GM23338 (cell line): ENCODE measurements at regions not wholly inside any gene's neighbourhood (a gene's known extent, or its start where the extent isn't known, plus 50 kb on each side); places are given as distances from the start of the nearest gene placed in this dataset.

Experiments used
- ATAC-seq: fragments of 200-7000 bp; cut with Tn5 transposase; 3 replicates; pipeline ENCODE4 v1.9.1; 2020
- DNase-seq: peaks from one replicate; pipeline ENCODE4 v3.0.0-alpha.2; 2015; ENCODE audit warnings: low spot score
- H2AFZ ChIP-seq: fragments of 200-600 bp; sonication (generic); 2 replicates; pipeline ENCODE4 v1.8.0; 2016; ENCODE audit warnings: antibody characterized with exemption, mild to moderate bottlenecking, moderate library complexity
- H3F3A ChIP-seq: fragments of 200-600 bp; sonication (generic); replicated peaks from 2 replicates; pipeline ENCODE4 v1.8.0; 2017; ENCODE audit warnings: antibody characterized with exemption, mixed run types, low read depth
- H3K27ac ChIP-seq: fragments of 200-600 bp; sonication (generic); 2 replicates; pipeline ENCODE4 v1.6.1; 2016; ENCODE audit warnings: low read depth
- H3K27me3 ChIP-seq: fragments of 200-600 bp; sonication (generic); 2 replicates; pipeline ENCODE4 v1.8.0; 2016; ENCODE audit warnings: mild to moderate bottlenecking, mixed run types, moderate library complexity; ENCODE audit not compliant: insufficient read depth
- H3K36me3 ChIP-seq: fragments of 200-600 bp; sonication (generic); 2 replicates; pipeline ENCODE4 v1.8.0; 2016; ENCODE audit warnings: mild to moderate bottlenecking; ENCODE audit not compliant: insufficient read depth
- H3K4me1 ChIP-seq: fragments of 200-600 bp; sonication (generic); 2 replicates; pipeline ENCODE4 v1.8.0; 2016; ENCODE audit warnings: mild to moderate bottlenecking, moderate library complexity; ENCODE audit not compliant: insufficient read depth
- H3K4me2 ChIP-seq: fragments of 200-600 bp; sonication (generic); 2 replicates; pipeline ENCODE4 v1.7.1; 2017; ENCODE audit warnings: mixed run types
- H3K4me3 ChIP-seq: fragments of 200-600 bp; sonication (generic); 2 replicates; pipeline ENCODE4 v1.6.1; 2016; ENCODE audit warnings: mixed run types
- H3K79me2 ChIP-seq: fragments of 200-600 bp; sonication (generic); replicated peaks from 2 replicates; pipeline ENCODE4 v1.8.0; 2017; ENCODE audit warnings: mild to moderate bottlenecking; ENCODE audit not compliant: insufficient read depth
- H3K9me2 ChIP-seq: fragments of 200-600 bp; sonication (generic); 2 replicates; pipeline ENCODE4 v1.8.0; 2017; ENCODE audit not compliant: insufficient read depth
- H4K20me1 ChIP-seq: fragments of 200-600 bp; sonication (generic); replicated peaks from 2 replicates; pipeline ENCODE4 v1.8.0; 2017; ENCODE audit warnings: mild to moderate bottlenecking; ENCODE audit not compliant: insufficient read depth
- H3K27ac Mint-ChIP-seq: 2 replicates; pipeline ENCODE4 v1.8.0; 2020; ENCODE audit warnings: inconsistent platforms, mild to moderate bottlenecking, moderate library complexity, mixed read lengths
- H3K27me3 Mint-ChIP-seq: 3 replicates; pipeline ENCODE4 v1.8.0; 2022; ENCODE audit warnings: low read depth, mild to moderate bottlenecking, moderate library complexity, mixed read lengths, inconsistent platforms; ENCODE audit not compliant: insufficient read depth, poor library complexity
- H3K36me3 Mint-ChIP-seq: 3 replicates; pipeline ENCODE4 v1.8.0; 2021; ENCODE audit warnings: low read depth, mild to moderate bottlenecking, inconsistent platforms, moderate library complexity, mixed read lengths
- H3K4me1 Mint-ChIP-seq: 3 replicates; pipeline ENCODE4 v1.8.0; 2020; ENCODE audit warnings: mild to moderate bottlenecking, inconsistent platforms, mixed read lengths
- H3K4me3 Mint-ChIP-seq: 3 replicates; pipeline ENCODE4 v1.8.0; 2021; ENCODE audit warnings: moderate library complexity, mild to moderate bottlenecking, inconsistent platforms, mixed read lengths
- H3K9me3 Mint-ChIP-seq: 3 replicates; pipeline ENCODE4 v1.8.0; 2020; ENCODE audit warnings: moderate library complexity, mild to moderate bottlenecking, inconsistent platforms, mixed read lengths
- CREB1 ChIP-seq: fragments of 250-450 bp; sonication (Bioruptor Pico); IDR thresholded peaks from 2 replicates; pipeline ENCODE4 v1.5.0; 2020; ENCODE audit warnings: low read depth, mild to moderate bottlenecking, moderate library complexity
- EZH2 ChIP-seq: fragments of 200-600 bp; sonication (generic); IDR thresholded peaks from one replicate; pipeline ENCODE4 v1.8.0; 2017; ENCODE audit warnings: antibody characterized with exemption, mild to moderate bottlenecking, low read depth; ENCODE audit not compliant: unreplicated experiment
- EZH2phosphoT487 ChIP-seq: fragments of 200-600 bp; sonication (generic); IDR thresholded peaks from one replicate; pipeline ENCODE4 v1.8.1; 2018; ENCODE audit warnings: antibody characterized with exemption; ENCODE audit not compliant: unreplicated experiment
- JUNB ChIP-seq: IDR thresholded peaks from one replicate; pipeline ENCODE4 v1.6.1; 2016; ENCODE audit warnings: antibody characterized with exemption; ENCODE audit not compliant: unreplicated experiment
- NANOG ChIP-seq: IDR thresholded peaks from 2 replicates; pipeline ENCODE4 v1.6.1; 2016; ENCODE audit warnings: antibody characterized with exemption, borderline replicate concordance
- POLR2AphosphoS5 ChIP-seq: IDR thresholded peaks from 2 replicates; pipeline ENCODE4 v1.6.1; 2016; ENCODE audit warnings: antibody characterized with exemption, low read depth
- STAT1 ChIP-seq: IDR thresholded peaks from one replicate; pipeline ENCODE4 v1.6.1; 2016; ENCODE audit warnings: antibody characterized with exemption; ENCODE audit not compliant: unreplicated experiment
- ZNF114 ChIP-seq: fragments of 250-450 bp; sonication (Bioruptor Pico); IDR thresholded peaks from 2 replicates; pipeline ENCODE4 v1.5.0; 2020; ENCODE audit warnings: mild to moderate bottlenecking, moderate library complexity
- ZNF331 ChIP-seq: fragments of 250-450 bp; sonication (Bioruptor Pico); IDR thresholded peaks from 2 replicates; pipeline ENCODE4 v1.5.0; 2020; ENCODE audit warnings: low read depth, mild to moderate bottlenecking, moderate library complexity
- TF ChIP-seq, protein P1 (sequence below): IDR thresholded peaks from 2 replicates; pipeline ENCODE4 v1.6.1; 2016; ENCODE audit warnings: antibody characterized with exemption
- TF ChIP-seq, protein P2 (sequence below), 2 experiments: fragments of 200-600 bp in 1 of 2; sonication (generic) in 1 of 2; conservative IDR thresholded peaks; 2 replicates each; pipeline versions ENCODE4 v1.5.1 to v1.6.1; 2016 to 2017; ENCODE audit warnings: antibody characterized with exemption in 2 of 2, low read depth in 2 of 2, mild to moderate bottlenecking in 2 of 2, moderate library complexity in 1 of 2
- TF ChIP-seq, protein P3 (sequence below): IDR thresholded peaks from one replicate; pipeline ENCODE4 v1.6.1; 2018; ENCODE audit warnings: antibody characterized with exemption; ENCODE audit not compliant: unreplicated experiment

DNA sequence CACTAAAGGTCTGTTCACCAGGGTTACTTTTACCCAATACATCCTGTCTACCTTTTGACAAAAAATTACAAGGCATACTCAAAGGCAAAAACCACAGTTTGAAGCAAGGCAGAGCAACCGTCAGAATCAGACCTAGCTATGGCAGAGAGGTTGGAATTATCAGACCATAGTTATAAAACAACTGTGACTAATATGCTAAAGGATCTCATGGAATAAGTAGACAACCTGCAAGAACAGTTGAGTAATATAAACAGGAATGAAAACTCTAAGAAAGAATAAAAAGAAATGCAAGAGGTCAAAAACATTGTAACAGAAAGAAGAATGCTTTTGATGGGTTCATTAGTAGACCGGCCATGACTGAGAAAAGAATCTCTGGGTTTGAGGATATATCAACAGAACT lies 318.8 kb upstream of the KCNH7 start:
- no peak overlapping the region for H3K4me3 Mint-ChIP-seq
- ATAC-seq (no peak), DNase-seq (no peak)
- Histone ChIP-seq H4K20me1 (no peaks in the 10 kb centered on the region), H2AFZ (no peak overlapping the region), H3K27ac (no peak overlapping the region), H3K4me1 (no peaks in the 10 kb centered on the region), H3K27me3 (no peaks in the 10 kb centered on the region), H3K4me2 (no peak overlapping the region), H3K4me3 (no peak overlapping the region), H3K36me3 (no peaks in the 10 kb centered on the region), H3F3A (no peaks in the 10 kb centered on the region), H3K79me2 (no peaks in the 10 kb centered on the region), H3K9me2 (no peaks in the 10 kb centered on the region)
- no peaks in the 10 kb centered on the region for H3K36me3 Mint-ChIP-seq
- H3K27ac Mint-ChIP-seq = no peak overlapping the region
- no peaks in the 10 kb centered on the region for H3K9me3 Mint-ChIP-seq
- peaks cover 3% of the 10 kb centered on the region for H3K27me3 Mint-ChIP-seq
- TF ChIP-seq EZH2phosphoT487 (no peak), ZNF114 (no peak), NANOG (no peak), POLR2AphosphoS5 (no peak), JUNB (no peak), STAT1 (no peak), EZH2 (no peak), CREB1 (CRISPR knock-in tag) (no peak), ZNF331 (CRISPR knock-in tag) (no peak)
- TF ChIP-seq, protein P1, sequence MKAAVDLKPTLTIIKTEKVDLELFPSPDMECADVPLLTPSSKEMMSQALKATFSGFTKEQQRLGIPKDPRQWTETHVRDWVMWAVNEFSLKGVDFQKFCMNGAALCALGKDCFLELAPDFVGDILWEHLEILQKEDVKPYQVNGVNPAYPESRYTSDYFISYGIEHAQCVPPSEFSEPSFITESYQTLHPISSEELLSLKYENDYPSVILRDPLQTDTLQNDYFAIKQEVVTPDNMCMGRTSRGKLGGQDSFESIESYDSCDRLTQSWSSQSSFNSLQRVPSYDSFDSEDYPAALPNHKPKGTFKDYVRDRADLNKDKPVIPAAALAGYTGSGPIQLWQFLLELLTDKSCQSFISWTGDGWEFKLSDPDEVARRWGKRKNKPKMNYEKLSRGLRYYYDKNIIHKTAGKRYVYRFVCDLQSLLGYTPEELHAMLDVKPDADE = no peak
- TF ChIP-seq, protein P2, sequence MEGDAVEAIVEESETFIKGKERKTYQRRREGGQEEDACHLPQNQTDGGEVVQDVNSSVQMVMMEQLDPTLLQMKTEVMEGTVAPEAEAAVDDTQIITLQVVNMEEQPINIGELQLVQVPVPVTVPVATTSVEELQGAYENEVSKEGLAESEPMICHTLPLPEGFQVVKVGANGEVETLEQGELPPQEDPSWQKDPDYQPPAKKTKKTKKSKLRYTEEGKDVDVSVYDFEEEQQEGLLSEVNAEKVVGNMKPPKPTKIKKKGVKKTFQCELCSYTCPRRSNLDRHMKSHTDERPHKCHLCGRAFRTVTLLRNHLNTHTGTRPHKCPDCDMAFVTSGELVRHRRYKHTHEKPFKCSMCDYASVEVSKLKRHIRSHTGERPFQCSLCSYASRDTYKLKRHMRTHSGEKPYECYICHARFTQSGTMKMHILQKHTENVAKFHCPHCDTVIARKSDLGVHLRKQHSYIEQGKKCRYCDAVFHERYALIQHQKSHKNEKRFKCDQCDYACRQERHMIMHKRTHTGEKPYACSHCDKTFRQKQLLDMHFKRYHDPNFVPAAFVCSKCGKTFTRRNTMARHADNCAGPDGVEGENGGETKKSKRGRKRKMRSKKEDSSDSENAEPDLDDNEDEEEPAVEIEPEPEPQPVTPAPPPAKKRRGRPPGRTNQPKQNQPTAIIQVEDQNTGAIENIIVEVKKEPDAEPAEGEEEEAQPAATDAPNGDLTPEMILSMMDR (conservative IDR thresholded peaks at IDR 0.05; ENCODE audit: low read depth in 2 of 2) = no peak
- TF ChIP-seq, protein P3, sequence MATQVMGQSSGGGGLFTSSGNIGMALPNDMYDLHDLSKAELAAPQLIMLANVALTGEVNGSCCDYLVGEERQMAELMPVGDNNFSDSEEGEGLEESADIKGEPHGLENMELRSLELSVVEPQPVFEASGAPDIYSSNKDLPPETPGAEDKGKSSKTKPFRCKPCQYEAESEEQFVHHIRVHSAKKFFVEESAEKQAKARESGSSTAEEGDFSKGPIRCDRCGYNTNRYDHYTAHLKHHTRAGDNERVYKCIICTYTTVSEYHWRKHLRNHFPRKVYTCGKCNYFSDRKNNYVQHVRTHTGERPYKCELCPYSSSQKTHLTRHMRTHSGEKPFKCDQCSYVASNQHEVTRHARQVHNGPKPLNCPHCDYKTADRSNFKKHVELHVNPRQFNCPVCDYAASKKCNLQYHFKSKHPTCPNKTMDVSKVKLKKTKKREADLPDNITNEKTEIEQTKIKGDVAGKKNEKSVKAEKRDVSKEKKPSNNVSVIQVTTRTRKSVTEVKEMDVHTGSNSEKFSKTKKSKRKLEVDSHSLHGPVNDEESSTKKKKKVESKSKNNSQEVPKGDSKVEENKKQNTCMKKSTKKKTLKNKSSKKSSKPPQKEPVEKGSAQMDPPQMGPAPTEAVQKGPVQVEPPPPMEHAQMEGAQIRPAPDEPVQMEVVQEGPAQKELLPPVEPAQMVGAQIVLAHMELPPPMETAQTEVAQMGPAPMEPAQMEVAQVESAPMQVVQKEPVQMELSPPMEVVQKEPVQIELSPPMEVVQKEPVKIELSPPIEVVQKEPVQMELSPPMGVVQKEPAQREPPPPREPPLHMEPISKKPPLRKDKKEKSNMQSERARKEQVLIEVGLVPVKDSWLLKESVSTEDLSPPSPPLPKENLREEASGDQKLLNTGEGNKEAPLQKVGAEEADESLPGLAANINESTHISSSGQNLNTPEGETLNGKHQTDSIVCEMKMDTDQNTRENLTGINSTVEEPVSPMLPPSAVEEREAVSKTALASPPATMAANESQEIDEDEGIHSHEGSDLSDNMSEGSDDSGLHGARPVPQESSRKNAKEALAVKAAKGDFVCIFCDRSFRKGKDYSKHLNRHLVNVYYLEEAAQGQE = no peak
- H3K4me1 Mint-ChIP-seq = no peaks in the 10 kb centered on the region
